ENCODE measurements at regions not wholly inside any gene's neighbourhood (a gene's known extent, or its start where the extent isn't known, plus 50 kb on each side); places are given as distances from the start of the nearest gene placed in this dataset.
"Not testable (repeated sequence)": the region's sequence is repeated elsewhere in the genome, so short reads cannot be mapped to it uniquely, and the experiment has no call there.

DNA sequence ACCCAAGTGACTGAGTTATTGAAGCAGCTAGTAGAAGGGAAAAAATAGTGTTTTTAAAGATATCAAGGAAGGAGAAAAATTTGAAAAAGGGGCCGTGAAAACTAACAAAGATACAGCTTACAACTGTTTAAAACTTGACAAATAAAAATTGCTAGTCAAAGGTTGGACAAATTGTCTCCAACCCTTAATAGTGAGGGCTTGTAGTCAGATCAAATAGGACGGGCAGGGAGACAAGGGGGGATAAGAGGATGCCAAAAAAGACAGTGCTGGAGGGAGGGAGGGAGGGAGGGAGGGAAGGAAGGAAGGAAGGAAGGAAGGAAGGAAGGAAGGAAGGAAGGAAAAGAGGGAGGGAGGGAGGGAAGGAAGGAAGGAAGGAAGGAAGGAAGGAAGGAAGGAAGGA lies 1825.8 kb upstream of the MIR17HG start:
- DNase-seq, result not testable (repeated sequence)

DNA sequence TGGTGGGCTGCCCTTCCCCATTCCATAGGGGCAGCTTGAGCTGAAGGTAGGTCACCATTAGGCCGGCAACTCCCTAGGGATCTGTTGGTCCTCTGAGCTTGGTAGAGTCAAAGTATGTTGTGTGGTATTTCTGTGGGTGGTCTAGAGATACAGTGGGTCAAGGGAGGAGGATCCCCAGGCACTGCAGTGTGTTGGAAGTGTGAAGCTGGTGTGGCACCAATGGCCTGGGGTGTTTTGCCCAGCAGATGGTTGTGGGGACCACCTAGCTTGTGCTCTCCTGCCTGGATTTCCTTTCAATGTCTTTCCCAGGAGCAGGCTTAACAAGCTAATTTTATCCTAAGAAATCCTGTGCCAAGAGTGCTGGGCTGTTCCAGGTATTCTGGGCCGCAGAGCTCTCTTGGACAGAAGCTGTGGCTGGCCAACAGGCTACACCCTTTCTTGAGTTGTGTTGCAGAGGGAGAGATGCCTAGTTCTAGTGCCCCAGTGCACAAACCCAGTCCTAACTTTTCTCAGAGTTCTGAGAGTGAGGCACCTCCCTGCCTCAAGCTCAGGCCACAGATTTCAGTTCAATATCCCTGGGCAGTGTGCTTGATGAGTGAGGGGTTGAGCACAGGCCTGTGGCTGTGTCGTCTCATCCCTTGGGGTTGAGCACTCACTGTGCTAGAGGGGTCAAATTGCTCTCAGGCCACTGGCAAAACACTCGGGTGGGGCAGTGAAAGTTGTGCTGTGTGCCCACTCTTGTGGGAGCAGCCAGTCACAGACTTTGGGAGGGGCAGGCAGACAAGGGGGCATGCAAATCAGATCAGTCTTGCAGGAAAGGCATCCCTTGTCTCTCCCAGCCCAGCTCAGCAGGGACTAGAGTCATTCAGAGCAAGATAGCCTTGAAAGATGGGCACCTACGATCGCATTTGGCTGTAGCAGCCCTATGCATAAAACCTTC lies 1806.1 kb upstream of the MIR17HG start:
- no peak for DNase-seq

- no peak for DNase-seq
Observed at GRCh38 chr13:89550938-89551337, 1796.5 kb upstream of the MIR17HG start.

DNA sequence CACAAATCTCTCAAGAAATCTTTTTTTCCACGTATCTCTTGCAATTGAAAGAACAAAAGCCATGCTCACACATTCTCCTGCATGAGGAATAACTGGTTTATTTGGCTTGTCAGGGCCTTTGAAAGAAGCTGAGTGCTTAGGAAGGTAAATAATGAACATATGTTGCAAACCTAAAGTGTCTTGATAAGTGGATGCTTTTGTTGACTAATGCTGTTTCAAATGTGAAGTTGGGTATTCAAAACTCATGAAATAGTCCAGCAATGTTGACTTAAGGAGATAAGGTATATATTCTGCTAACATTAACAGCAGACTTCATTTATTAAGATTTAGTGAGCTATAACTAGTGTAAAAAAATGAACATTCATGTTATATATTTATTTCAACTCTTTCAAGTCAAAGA lies 1792.7 kb upstream of the MIR17HG start:
- peak; percentile 91 for DNase-seq

- DNase-seq, result no peak
Observed at GRCh38 chr13:89565476-89566100, 1781.9 kb upstream of the MIR17HG start.

DNA sequence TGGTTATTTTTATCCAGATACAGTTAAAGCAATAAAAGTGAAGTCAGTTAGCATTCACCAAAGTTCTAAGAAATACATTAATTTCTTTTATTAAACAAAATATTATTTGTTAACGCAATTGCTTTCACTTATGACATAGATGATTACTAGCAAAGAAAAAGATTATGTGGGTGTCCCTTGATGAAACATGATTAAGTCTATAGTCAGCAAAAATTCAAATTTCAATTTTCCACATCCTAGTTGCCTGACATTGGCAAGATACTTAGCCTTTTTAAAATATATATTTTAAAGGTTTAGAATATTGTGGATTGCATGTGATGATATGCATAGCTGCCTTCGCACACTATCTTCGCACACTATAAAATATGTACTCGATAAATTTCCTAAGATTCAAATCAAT lies 1780.5 kb upstream of the MIR17HG start:
- DNase-seq, result no peak

- no peak for DNase-seq
Observed at GRCh38 chr13:89568276-89568675, 1779.2 kb upstream of the MIR17HG start.

- no peak for DNase-seq
Observed at GRCh38 chr13:89568746-89569145, 1778.7 kb upstream of the MIR17HG start.

DNA sequence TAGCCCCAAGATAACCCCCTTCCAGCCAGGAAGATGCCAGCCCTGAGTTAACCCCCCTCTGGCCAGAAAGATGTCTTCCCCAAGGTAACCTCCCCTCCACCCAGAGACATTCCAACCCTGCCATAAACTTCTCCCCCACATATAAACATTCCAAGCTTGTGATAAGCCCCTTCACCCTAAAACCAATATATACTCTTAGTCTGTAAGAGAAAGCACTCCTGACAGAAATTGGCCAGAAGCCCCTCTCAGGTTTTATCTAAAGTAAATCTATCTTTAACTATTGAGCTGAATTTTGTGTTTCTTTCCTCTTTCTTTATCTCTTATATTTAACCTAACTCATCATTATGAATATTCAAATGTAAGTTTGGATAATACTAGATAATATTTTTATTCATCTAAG lies 1775.8 kb upstream of the MIR17HG start:
- no peak for DNase-seq

DNA sequence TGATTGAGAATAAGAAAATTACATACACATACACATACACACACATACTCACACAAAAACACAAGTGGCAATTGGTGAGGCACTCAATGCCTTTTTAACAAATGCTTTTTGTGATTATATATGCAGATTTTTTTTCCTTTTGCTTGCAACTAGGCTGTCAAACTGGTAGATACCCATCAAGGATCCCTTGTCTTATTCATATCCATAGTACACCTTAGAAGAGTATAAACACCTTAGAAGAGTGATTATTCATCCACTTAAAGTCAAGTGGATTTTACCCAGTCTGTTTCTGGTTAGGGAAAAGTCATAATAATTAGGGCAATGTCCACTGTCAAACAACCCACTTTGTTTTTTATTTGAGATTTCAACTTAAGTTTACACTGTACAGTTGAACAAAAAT lies 1773.4 kb upstream of the MIR17HG start:
- DNase-seq, result no peak

DNA sequence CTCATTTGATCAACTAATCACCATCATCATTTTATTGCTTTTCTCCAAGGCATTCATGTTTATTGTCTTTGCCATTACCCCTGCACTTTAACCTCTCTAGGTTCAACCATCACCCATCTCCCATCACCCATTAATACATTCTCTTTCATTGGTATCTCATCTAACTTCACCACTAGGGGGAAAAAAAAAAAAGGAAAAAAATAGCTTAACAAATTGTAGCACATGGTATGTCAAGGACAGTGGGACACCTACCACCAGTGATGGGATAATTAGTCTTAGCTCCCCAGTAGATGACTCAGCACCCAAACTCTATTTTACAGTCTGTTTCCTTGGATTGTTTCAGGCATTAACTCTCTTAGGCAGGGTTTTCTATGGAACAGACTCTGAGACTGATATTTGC lies 1770.2 kb upstream of the MIR17HG start:
- no peak for DNase-seq

GRCh38 chr13:89584058-89584620 lies 1763.3 kb upstream of the MIR17HG start:
- DNase-seq, result no peak

- DNase-seq, result no peak
Observed at GRCh38 chr13:89602655-89603054, 1744.8 kb upstream of the MIR17HG start.

GRCh38 chr13:89603187-89603586 lies 1744.3 kb upstream of the MIR17HG start:
- DNase-seq, result no peak

GRCh38 chr13:89609318-89609717 lies 1738.2 kb upstream of the MIR17HG start:
- DNase-seq, result no peak

DNA sequence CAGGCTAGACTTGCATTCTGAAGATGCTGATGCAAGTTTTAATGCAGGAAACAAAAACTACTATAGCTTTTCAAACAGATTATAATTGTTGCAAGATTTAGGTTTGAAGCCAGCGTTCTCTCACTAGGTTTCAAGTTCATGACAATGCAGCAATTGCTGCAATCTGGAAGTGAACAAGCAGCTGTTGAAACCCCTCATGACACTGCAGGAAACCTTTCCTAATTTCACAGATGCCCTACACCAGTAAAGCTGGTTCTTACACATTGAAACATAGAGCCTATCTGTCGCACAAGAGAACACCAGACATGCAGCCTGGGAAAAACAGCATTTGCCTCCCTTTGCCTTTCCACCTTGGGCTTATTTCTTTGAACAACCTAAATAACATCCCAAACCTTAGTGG lies 1737.2 kb upstream of the MIR17HG start:
- no peak for DNase-seq

- no peak for DNase-seq
Observed at GRCh38 chr13:89610881-89611280, 1736.6 kb upstream of the MIR17HG start.

DNA sequence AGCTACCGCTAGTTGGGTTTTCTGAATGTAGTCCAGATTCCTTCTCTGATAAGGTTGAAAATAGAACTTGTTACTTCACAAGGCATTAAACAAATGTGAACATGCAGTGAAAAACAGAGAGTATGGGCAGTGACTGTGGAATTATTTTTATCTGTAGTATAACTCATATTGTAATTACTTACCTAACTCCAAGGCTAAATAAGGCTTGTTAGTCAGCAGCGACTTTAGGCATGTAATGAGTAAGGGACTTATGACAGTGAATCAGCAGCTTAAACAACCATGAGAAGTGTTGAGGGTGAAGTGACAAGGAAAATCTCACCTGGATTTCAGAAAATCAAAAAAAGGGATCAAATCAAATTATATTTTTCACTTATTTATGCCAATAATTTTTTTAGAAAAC lies 1719.5 kb upstream of the MIR17HG start:
- DNase-seq, result no peak

DNA sequence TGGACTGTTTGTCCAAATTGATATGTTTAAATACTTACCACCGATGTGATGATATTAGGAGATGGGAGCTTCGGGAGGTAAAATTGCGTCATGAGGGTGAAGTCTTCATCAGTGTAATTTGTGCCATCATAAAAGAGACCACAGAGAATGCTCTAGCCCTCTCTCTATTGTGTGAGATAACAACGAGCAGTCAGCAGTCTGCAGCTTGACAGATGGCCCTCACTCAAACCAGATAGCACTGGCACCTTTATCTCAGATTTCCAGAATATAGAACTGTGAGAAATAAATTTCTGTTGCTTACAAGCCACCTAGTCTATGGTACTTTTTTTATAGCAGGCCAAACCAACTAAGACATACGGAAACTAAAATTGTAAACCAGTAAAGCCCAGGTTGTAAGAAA lies 1718.9 kb upstream of the MIR17HG start:
- no peak for DNase-seq

DNA sequence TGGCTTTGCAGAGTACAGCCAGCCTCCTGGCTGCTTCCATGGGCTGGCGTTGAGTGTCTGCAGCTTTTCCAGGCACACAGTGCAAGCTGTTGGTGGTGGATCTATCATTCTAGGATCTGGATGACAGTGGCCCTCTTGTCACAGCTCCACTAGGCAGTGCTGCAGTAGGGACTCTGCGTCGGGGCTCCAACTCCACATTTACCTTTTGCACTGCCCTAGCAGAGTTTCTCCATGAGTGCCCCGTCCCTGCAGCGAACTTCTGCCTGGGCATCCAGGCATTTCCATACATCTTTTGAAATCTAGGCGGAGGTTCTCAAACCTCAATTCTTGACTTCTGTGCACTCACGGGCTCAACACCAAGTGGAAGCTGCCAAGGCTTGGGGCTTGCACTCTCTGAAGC lies 1697.3 kb upstream of the MIR17HG start:
- DNase-seq, result no peak

DNA sequence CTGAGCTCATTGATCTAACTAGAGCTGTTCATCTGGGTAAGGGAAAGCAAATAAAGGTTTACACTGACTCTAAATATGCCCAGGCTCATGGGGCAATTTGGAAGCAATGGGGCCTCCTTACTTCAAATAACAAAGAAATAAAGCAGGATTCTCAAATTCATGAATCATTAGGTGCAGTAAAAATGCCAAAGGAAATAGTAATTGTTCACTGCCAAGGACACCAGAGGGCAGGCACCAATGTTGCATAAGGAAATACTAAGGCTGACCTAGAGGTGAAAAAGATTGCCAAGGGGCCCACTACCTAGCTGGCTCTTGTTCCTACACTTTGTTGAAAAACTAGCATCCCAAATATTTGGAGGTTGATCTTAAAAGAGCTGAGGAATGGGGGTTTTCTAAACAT lies 1686.7 kb upstream of the MIR17HG start:
- DNase-seq, result no peak

- no peak for DNase-seq
Observed at GRCh38 chr13:89673789-89674311, 1673.6 kb upstream of the MIR17HG start.

DNA sequence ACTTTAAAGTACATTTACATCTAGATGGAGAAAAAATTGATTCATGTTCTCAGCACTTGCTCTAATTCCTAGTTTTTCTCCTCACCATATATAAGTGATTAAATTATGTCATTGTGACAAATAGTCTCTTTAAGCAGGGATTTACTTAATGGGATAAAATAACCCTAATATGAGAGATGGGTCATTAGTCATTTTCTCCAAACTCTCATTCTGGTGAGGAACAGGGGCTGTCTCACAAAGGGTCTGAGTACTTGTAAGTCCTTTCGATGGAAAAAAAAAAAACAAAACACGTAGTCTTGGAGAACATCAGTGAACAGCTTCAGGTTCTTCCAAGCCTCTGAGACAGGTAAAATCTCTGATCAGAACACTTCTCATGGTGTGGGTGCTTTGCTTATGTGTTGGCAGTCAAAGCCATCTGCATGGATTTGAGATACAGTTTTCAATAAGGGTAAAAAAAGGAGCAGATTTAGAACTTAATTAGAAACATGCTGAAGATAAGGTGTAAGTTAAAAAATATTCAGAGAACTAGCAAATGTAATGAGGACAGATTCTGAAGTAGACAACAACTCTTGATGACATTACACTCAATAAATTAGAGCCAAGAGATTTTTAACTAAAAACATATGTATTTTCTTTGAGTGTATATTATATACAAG lies 1668.9 kb upstream of the MIR17HG start:
- DNase-seq, result no peak
